ENCODE measurements at regions not wholly inside any gene's neighbourhood (a gene's known extent, or its start where the extent isn't known, plus 50 kb on each side); places are given as distances from the start of the nearest gene placed in this dataset.

DNA sequence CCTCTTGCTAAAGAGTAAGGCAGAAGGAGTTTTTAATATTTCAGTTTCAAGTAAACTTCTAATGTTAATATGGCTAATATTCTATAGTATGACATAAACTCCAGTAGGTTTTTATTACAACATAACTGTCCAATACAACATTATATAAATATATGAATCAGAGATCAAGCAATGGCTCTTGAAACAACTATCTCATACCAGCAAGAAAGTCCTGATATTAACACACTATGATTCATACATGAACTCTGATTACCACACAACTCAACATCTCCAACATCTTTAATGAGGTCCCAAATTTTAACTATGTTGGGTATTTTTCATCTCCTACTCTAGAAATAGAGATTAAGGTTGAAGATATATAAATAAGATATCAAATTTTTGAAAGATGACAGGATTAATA lies 878.3 kb downstream of the TLE1 start (continued):
- TF ChIP-seq CREB1 (IDR thresholded peaks at IDR 0.05) (no peak), SIN3A (conservative IDR thresholded peaks at IDR 0.05 in 1 of 2, IDR thresholded peaks at IDR 0.05 in 1 of 2; ENCODE audit: low read depth in 1 of 2, low read length in 2 of 2) (no peak), KDM4A (IDR thresholded peaks at IDR 0.05; ENCODE audit: low read depth, low read length, severe bottlenecking) (no peak), TEAD4 (IDR thresholded peaks at IDR 0.05; ENCODE audit: low read depth, low read length) (no peak), SP2 (IDR thresholded peaks at IDR 0.05; ENCODE audit: low read length) (no peak), CHD2 (IDR thresholded peaks at IDR 0.05; ENCODE audit: low read length) (no peak)
